Stimulated activated CD8-positive, alpha-beta memory T cell treated with anti-CD3 and anti-CD28 coated beads, Interleukin-7, amount 100 ng/mL, for 4 hours (primary cell): ENCODE measurements at regions not wholly inside any gene's neighbourhood (a gene's known extent, or its start where the extent isn't known, plus 50 kb on each side); places are given as distances from the start of the nearest gene placed in this dataset.
A peak's percentile ranks its signal among the peaks of the same experiment; 100 is the strongest.

ENCODE experiments used
- DNase-seq, 2 donors: peaks; one replicate each; pipeline ENCODE4 v3.0.0-alpha.2; 2020; ENCODE audit warnings: low read depth in 2 of 2

DNA sequence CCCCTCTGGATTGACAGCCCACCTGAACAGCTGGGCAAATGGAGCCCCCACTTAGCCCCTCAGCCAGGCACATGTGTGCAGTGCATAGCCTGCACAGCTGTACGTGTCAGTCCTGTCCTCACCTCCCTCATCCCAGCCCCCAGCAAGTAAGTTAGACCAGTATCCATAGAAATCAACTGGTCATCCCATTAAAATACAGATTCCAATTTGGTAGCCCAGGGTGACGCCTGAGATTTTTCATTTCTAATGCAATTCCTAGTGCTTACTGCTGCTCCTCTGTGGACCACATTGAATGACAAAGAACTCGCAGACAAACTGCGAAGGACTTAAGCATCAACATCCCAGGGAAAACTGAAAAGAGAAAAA is 99.0 kb upstream of the GJB5 start:
- DNase-seq: no peak

DNA sequence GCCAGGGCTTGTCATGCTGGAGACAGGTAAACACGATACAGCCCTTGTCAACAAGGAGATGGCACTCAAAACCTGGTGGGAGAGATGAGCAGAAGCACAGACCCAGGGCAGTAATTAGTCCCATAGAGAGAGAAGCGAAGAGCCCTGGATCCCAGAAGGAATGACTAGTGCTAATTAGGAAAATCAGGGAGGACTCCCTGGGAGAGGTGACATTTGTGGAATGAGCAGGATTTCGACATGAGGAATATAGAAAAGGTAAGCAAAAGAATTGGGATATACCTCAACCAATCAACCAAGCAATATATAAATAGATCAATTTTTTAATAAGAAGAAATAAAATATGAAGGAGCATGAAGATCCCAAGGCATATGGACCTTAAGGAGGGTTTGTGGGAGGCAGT is 98.5 kb upstream of the GJB5 start:
- no peak for DNase-seq

DNA sequence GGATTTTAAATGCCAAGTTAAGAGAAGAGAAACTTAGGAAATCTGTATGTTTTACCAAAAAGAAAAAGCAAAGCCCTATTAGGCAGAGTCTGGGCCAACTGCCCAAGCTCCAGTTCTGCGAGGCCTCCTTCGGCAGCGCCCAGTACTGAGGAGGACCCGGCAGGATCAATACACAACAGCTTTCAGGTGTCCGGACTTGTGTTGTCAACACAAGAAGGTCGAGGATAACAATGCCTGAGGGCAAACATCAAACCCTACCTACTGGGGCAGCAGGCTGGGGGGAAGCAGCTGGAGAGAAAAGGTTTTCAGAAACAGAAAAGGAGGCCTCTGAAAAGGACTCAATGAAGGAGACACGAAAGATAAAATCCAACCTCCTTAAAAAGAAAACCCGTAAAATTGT is 98.1 kb upstream of the GJB5 start:
- DNase-seq: no peak

DNA sequence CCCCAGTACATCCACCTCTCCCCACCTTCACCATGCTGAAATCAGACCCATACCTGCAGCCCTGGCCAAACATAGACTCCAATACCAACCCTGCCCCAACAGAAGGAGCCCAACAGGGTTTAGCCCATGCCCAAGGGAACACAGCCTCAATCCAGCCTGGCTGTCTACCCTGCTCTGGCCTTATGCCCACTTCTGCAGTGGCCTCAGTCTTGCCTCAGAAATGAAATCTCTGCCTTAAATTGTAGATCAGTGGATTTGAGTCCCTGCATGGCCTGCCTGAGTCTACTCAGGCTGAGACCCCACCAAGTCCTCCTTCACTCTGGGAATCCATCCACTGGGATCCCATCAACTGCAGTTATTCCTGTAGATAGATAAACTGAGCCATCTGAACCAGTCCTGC is 97.6 kb upstream of the GJB5 start:
- DNase-seq: no peak

DNA sequence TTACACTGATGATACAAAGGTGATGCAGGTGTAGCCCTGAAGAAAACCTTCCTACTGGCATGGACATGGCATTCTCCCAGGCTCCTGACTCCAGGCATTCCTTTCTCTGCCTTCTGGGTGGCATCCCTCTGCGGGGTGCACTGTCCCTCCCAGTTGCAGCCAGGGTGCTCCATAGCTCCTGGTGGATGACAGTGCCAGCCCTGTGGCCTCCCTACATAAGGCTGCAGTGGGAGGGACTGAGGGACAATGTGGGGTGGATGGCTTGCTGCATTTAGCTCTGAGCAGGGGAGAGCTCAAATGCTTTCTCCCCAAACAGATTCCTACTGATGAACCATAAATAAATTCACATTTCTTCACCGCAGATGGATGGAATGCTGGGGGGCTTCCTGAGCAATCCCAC is 97.0 kb upstream of the GJB5 start:
- no peak for DNase-seq

DNA sequence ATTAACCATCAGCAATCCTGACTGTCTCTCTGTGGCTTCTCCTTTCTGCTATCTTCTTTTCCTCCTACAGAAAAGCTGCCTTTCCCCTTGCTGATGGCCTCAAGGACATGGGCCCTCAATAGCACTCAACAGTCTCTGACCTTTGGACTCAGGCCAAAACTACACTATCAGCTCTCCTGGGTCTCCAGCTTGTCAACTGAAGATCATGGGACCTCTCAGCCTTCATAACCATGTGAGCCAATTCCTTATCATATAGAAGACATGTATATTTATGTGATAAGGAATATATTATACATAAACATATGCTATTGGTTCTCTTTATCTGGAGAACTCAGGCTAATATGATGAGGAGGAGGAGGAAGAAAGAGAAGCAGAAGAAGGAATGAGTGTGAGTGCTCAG is 91.8 kb upstream of the GJB5 start:
- no peak for DNase-seq

DNA sequence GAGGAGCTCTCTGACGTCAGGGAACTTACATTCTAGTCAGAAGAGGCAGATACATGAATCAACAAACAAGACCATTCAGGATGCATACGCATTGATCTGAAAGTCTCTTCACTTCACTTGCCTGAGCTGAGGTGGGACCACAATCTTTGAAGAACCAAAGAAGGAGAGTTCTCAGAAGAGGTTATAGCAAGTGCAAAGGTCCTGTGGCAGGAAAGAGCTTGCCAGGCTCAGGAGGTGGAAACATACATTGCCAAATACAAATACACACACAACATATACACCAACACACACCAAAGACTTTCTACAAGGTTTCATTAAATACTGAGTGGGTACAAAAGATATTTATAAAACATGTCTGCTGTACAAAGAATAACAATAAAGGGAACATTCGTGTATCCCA is 86.8 kb upstream of the GJB5 start:
- DNase-seq: no peak

DNA sequence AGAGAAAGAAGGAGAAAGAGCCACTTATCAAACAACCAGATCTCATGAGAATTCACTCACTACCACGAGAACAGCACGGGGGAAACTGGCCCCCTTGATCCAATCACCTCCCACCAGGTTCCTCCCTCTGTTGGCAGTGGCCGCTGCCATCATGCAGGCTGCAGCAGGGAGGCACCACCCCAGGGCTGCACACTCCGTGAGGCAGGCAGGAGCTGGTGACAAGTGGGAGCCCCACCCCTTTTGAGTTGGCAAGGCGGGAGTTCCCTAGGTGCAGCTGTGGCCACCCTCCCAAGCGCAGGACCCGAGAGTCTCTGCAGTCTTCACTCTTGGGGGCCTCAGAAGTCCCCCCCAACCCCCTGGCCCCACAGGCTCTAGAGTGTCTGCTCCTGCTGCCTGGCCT is 83.9 kb upstream of the GJB5 start:
- DNase-seq: no peak

DNA sequence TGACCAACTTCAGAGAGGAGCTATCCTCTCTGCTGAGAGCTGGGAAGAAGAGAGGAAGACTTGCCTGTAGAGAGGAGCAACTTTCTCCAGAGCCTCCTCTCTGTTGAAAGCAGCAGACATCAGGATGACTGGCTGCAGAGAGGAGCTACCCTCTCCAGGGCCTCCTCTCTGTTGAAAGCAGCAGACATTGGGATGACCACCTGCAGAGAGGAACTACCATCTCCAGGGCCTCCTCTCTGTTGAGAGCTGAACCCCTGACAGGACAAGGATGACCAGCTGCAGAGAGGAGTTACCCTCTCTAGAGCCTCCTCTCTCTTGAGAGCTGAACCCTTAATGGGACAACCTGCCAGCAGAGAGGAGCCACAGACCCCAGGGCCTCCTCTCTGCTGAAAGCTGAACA is 83.0 kb upstream of the GJB5 start:
- DNase-seq: no peak

DNA sequence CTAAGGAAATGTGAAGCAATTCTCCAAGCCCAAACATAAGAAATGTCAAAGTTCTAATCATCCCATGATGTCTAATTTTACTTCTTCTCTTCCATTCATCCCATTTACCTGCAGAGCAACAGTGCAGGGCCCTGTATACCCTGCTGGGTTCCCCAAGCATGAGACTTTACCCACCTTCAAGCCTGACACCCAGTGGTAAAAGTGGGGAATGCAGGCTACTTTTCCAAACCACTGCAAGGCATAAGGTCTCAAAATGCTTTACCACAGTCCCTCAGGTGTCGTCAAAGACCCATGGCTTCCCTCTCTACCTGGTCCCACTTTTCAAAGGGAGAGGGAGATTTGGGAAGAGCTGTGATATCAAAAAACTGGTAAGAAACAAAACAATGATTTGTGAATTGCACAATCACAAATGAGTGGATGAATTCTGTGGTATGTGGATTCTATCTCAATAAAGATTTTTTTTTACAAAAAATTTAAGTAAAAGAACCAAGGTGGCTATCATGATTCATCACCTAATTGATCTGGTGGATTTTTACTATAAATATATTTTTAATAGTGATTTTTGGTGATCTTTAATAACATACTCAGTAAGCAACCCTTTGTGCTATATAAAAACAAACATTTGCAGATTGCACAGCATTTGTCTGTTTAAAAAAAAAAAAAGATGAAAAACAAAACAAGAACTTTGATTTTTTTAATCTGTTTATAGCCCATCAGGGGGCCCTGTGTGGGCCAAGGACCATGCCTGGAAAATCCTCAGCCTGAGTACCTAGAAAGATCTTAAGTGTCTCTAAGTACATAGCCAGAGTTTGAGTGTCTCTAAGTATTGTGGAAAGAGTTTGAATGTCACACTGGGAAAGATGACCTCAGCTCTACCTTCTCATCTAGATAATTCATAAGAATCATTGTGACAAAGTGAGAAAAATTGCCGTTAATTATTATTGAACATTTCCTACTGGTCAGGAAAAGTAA is 73.1 kb upstream of the GJB5 start:
- DNase-seq: peak; percentile 2 to 10

DNA sequence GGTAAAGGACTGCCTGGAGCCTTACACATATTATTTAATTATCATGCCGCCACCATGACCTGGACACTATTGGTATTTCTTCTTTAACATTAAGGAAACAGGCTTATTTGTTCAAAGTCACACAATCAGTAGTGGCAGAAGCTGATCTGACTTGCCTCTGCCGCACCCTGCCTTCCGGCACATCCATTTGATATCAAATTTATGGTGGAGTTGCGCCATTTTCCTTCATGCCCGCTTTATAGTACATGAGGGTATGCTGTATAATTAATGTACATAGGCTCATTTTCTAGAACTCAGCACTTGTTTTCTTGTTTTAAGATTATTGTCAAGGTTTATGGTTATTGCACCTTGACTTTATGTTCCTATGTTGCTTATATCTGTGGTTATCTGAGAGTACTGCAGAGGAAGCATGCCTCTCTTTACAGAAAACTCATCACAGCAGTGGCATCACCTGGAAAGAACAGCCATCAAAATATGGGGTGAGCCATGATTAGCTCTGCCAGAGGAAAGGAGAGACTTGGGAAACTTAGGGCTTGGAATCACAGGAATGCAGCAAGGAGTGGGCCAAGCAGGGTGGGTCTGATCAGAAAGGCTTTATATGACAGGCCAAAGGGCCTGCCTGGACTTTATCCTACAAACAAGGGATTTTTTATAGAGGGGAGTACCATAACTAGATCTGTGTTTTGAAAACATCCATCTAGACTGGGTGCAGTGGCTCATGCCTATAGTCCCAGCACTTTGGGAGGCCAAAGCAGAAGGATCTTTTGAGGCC is 72.2 kb upstream of the GJB5 start:
- no peak for DNase-seq

DNA sequence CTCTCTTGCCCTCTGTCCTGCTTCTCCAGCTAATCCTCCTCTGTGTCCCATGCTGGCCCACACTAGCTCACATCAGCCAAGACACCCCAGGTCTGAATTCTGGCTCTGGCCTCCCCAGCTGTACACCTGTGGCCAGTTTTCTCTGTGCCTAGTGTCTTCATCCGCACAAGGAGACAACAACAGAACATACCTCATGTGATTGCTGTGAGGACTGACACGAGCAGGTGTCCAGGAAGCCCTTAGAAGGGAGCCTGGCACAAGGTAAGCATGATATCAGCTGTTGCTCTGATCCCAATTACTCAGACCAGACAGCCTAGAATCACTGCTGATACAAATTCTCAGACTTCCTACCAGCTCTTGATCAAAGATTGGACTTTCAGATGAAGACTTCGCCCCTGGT is 71.2 kb upstream of the GJB5 start:
- DNase-seq: no peak

DNA sequence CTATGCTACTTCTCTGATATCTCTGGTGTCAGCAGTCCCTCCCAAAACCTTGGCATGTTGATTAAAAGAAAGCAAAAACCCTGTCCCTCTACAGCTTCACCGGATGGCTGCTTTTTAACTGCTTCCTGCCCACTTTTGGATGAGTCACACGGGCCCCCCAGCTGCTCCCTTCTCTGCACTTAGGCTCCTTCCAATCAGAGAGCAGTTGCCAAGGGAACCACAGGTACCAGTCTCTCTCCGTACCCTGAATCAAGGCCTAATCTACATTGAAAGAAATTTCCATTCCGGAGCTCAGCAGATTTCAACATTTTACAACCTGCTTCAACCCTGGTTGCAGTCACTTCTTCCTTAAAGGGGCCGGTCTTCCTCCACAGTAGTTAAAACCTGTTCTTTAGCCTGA is 70.6 kb upstream of the GJB5 start:
- DNase-seq: no peak

DNA sequence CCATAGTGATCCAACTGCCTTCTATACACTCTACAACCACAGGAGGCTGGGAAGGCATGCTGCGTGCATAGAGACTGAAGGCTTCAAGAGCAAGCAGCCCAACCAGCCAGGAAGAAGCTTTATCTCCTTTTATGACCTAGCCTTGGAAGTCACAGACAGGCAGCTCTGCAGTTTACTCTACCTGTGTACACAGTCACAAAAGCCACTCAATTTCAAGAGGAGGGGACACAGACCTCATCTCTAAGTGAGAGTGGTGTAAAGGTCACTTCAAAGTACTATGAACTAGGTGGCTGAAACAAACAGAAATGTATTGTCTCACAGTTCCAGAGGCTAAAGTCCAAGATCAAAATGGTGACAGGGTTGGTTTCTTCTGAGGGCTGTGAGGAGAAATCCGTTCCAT is 69.6 kb upstream of the GJB5 start:
- DNase-seq: no peak

DNA sequence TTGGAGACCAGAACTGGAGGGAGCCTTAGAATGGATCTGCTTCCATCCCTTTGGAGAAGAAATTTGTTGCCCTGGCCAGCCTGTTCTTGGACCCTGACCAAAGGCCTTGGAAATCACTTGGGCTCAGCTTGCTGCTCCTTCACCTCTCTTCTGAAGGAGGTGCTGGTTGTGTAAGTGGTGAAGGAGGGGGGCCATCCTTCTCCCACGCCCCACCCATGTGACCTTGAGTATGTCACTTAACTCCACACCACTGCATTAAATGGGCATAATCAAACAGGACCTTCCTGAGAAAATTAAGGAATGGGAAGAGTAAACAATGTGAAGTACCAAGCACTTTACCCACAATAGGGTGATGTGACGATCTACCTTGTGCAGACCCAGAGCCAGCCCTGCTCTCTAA is 68.3 kb upstream of the GJB5 start:
- DNase-seq: no peak

DNA sequence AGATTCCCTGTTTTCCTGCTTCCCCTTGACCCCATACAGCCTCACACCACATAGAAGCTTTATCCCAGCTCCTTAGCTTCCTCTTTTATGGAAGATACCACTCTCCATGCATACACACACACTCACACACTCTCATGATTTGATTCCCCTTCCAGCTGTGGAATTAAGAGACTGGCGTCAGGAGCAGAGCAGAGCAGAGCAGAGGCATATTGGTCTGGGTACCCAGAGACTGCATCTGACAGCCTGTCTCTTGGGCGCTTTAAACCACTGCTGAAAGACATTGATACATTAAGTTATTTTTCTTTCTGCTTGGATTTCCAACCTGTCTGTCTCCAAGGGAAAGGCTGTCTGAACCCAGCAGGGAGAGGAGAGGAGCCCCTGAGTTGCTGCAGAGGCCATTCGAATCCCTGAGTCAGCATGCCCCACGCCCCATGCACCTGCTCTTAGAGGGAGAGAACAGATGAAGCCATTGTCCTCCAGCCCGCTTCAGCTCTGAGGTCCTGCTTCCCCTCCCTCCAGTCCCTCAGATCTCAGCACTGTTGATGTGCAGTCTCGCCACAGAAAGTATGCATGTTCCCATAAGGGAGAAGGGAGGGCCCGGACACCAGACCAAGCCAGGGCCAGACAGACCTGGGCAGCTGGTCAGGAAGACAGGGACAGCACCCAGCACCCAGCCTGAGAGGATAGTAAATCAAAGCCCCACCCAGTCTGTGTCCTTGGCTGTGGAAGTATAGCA is 66.7 kb upstream of the GJB5 start:
- DNase-seq: no peak

DNA sequence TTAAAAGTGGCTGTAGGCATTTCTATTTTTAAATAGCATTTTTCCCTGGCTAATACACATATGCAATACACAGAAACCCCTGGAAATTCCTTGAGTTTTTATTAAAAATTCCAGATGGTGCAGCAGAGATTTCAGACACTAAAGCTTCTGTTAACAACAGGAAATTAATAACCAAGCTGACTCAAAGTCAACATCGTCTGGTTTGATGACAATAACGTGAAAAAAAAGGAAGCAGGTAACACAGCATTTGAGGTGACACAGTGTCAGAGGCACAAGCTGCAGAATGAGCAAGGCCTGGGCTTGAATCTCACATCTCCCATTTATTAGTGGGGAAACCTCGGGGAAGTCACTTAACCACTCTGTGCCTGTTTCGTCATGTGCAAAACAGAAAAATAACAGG is 64.6 kb upstream of the GJB5 start:
- DNase-seq: no peak

DNA sequence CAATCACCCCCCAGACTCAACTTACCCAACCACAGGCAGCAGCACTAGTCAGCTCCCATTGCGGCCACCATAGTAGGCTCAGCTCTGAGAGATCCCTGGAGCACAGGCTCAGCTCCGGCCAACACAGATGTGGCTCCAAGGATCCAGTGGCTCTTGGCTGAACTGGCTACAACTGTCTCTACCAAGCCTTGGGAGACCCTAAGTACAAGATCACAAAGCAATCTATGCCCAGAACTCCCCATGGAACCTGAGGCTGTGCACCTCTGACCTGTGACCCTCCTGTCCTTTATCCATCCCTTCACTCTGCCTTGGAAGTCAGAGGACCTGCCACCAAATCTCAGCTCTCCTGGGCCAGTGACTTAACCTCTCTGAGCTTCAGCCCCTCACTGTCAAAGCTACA is 61.8 kb upstream of the GJB5 start:
- DNase-seq: no peak

DNA sequence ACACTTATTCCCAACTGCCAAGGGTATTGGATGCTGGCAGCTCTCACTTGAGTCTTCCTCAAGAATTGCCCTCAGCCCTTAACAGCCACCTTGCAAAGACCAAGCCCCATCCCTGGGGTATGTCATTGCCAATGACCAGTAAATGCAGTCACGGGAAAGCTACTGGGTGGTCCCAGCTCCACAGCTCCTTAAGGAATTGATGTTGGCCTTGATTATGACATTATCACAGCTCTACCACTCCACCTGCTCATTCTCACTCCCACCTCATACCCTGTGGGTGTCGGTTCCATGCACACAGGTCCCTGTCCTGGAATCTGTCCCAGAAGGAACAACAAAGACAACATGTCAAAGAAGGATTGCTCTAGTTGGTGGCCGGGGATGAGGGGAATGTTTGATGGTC is 60.5 kb upstream of the GJB5 start:
- no peak for DNase-seq

DNA sequence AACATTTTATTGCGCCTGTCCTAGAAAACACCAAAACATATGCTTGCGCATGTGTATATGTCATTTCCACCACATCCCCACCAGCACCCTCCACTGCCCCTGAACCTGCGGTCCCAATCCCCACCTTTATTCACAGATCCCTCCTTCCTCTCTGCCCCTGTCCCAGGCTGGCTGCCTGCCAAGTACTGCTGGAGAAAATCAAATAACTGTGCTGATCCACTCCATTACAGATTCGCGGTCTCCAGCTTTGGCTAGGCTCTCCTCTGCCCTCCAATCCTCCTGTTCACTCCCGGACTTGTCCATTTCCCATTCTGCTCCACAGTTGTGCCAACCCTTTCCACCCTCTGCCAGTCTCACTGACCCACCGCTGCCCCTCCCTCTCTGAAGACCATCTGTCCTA is 59.3 kb upstream of the GJB5 start:
- no peak for DNase-seq

DNA sequence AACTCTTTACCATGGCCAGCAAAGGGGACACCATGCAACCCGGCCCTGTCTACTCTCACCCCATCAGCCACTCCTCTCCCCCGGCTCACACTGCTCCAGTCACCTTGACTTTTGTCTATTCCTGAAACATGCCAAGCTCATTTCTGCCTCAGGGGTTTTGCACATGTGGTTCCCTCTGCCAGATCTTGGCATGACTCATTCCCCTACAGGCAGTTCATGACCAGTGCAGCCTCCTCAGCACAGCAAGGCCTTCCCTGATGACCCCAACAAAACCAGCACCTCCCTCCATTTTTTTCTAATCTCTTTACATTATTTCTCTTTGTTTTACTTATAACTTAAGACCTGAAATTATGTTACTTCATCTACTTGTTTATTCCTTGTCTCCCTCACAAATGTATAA is 58.6 kb upstream of the GJB5 start:
- DNase-seq: no peak

DNA sequence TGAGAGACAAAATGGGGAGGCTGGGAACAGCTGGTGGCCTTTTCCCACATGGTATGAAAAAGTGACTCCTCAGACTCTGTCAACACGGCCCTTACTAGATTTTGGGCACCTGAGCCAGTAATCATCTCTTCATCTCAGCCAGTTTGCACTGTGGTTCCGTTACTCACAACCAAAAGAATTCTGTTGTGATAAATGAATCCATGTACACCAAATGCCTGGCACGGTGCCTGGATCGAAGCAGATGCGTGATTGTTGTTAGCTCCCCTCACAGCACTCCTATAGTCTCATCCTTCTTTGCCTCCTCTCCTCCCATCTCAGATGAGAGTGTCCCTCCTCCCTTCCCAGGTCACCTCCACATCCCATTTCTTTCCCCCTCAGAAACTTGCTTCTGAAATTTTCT is 57.9 kb upstream of the GJB5 start:
- DNase-seq: no peak

DNA sequence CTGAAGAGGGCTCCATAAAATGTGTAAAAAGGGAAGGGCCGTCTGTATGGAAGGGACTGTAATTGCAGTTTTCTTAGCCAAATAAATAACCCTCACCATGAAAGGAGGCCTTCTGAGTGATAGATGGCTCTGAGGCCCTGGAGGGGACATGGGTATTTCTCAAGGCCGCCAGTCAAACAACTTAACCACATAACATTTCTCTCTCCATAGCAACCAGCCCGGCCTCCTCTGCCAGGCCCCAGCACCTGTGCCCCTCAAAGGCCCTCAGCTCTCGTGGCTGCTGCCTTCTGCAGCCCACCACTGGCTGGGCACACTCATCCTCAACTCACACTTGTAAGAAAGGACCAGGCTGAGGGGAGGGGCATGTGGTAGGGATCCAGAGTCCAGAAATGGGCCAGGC is 57.0 kb upstream of the GJB5 start:
- DNase-seq: no peak
